ENCODE measurements at regions not wholly inside any gene's neighbourhood (a gene's known extent, or its start where the extent isn't known, plus 50 kb on each side); places are given as distances from the start of the nearest gene placed in this dataset.

DNA sequence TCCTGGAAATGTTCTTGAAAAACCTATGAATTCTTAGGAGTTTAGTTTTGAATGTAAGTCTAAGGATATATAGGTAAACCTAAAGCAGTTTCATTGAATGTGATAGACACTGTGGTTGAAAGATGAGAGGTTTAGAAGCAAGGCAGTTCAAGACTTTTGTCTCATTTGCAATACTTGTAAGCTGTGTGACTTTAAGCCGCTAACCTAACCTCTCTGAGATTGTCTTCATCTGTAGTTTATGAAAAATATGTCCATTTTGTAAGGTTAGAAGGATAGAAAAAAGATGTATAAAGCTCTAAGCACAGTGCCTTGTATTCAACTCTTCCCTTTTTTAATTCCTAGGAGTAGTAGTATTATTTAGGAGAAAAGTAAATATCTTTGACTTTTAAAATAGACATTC, 306.6 kb upstream of the ARRDC4 start:
- H4K20me1 ChIP-seq (ENCODE audit: control insufficient read depth, extremely low read depth, insufficient read depth, low read length): no peaks in the 10 kb centered on the region
- no peaks in the 10 kb centered on the region for H3K27me3 ChIP-seq (ENCODE audit: control insufficient read depth, insufficient read depth, low read length)
- H3K27ac ChIP-seq (ENCODE audit: insufficient read depth, low read length): no peak overlapping the region
- no peak overlapping the region for H3K4me2 ChIP-seq (ENCODE audit: extremely low read depth, insufficient read depth, low read length)
- H3K9me3 ChIP-seq (ENCODE audit: control insufficient read depth, insufficient read depth, low read depth, low read length): no peaks in the 10 kb centered on the region
- no peak overlapping the region for H3K9ac ChIP-seq (ENCODE audit: insufficient read depth, low read length)
- H3K79me2 ChIP-seq (ENCODE audit: control insufficient read depth, insufficient read depth, low read length): no peaks in the 10 kb centered on the region
- DNase-seq (ENCODE audit: low read depth in 2 of 2): no peak
- H3K4me3 ChIP-seq (replicated peaks in 1 of 4; ENCODE audit: control extremely low read depth in 1 of 4, insufficient read depth in 1 of 4, low read depth in 3 of 4, low read length in 4 of 4): no peak overlapping the region
- H3K4me1 ChIP-seq (ENCODE audit: control insufficient read depth, extremely low read depth, insufficient read depth, low read length): no peaks in the 10 kb centered on the region
- no peak for TF ChIP-seq EZH2 (IDR thresholded peaks at IDR 0.05; ENCODE audit: low read length, missing control alignments)
- TF ChIP-seq, protein P1, sequence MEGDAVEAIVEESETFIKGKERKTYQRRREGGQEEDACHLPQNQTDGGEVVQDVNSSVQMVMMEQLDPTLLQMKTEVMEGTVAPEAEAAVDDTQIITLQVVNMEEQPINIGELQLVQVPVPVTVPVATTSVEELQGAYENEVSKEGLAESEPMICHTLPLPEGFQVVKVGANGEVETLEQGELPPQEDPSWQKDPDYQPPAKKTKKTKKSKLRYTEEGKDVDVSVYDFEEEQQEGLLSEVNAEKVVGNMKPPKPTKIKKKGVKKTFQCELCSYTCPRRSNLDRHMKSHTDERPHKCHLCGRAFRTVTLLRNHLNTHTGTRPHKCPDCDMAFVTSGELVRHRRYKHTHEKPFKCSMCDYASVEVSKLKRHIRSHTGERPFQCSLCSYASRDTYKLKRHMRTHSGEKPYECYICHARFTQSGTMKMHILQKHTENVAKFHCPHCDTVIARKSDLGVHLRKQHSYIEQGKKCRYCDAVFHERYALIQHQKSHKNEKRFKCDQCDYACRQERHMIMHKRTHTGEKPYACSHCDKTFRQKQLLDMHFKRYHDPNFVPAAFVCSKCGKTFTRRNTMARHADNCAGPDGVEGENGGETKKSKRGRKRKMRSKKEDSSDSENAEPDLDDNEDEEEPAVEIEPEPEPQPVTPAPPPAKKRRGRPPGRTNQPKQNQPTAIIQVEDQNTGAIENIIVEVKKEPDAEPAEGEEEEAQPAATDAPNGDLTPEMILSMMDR (conservative IDR thresholded peaks at IDR 0.05 in 1 of 2, IDR thresholded peaks at IDR 0.05 in 1 of 2; ENCODE audit: low read depth in 1 of 2, low read length in 2 of 2): no peak
- H2AFZ ChIP-seq (ENCODE audit: low read length): no peak overlapping the region
- no peaks in the 10 kb centered on the region for H3K36me3 ChIP-seq (ENCODE audit: control insufficient read depth, insufficient read depth, low read length)

DNA sequence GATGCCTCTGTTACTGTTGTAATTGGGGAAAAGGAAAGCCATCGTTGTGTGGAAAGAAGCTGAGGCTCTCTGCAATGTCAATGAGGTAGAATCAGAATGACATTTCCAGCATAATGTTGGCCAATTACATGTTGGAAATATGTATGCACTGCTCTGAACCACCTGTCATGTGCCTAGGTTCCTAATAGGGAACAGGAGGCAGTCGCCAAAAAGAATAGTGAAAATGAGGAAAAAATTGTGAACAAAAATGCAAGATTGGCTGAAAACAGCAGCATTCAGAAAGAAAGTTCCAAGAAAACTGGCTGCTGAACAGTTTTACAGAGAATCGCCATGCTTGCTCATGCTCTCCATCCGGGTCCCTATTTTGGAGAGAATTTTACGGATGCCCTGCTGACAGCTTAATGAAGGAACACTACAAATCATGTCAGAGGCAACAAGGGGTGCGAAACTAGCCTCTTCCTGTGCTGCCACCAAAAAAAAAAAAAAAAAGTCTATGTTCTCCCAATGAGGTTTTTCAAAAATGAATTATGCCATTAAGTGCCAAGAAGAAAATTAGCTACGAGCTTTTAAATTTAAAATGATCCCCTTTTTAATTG, 305.9 kb upstream of the ARRDC4 start:
- Histone ChIP-seq H3K36me3 (ENCODE audit: control insufficient read depth, insufficient read depth, low read length) (no peaks in the 10 kb centered on the region), H3K4me2 (ENCODE audit: extremely low read depth, insufficient read depth, low read length) (no peak overlapping the region), H3K79me2 (ENCODE audit: control insufficient read depth, insufficient read depth, low read length) (no peaks in the 10 kb centered on the region), H4K20me1 (ENCODE audit: control insufficient read depth, extremely low read depth, insufficient read depth, low read length) (no peaks in the 10 kb centered on the region), H3K9me3 (ENCODE audit: control insufficient read depth, insufficient read depth, low read depth, low read length) (no peaks in the 10 kb centered on the region), H3K4me3 (replicated peaks in 1 of 4; ENCODE audit: control extremely low read depth in 1 of 4, insufficient read depth in 1 of 4, low read depth in 3 of 4, low read length in 4 of 4) (no peak overlapping the region), H3K27ac (ENCODE audit: insufficient read depth, low read length) (no peak overlapping the region), H3K27me3 (ENCODE audit: control insufficient read depth, insufficient read depth, low read length) (no peaks in the 10 kb centered on the region), H3K4me1 (ENCODE audit: control insufficient read depth, extremely low read depth, insufficient read depth, low read length) (no peaks in the 10 kb centered on the region), H3K9ac (ENCODE audit: insufficient read depth, low read length) (no peak overlapping the region), H2AFZ (ENCODE audit: low read length) (no peak overlapping the region)
- DNase-seq (ENCODE audit: low read depth in 2 of 2): no peak
- TF ChIP-seq, protein P1 (conservative IDR thresholded peaks at IDR 0.05 in 1 of 2, IDR thresholded peaks at IDR 0.05 in 1 of 2; ENCODE audit: low read depth in 1 of 2, low read length in 2 of 2): no peak
- TF ChIP-seq EZH2 (IDR thresholded peaks at IDR 0.05; ENCODE audit: low read length, missing control alignments): no peak

DNA sequence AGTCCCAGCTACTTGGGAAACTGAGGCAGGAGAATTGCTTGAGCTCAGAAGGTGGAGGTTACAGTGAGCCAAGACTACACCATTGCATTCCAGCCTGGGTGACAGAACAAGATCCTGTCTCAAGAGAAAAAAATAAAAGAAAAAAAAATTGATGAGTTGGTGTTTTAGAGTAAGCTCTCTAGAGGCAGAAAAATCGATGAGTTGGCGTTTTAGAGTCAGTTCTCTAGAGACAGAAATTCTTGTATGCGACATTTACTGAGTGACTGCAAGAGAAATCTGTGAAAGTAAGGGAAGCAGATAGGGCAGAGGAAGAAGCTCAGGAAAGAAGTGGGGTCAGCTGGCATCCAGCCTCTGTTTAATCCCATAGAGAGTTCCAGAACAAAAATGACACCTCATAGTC, 298.7 kb upstream of the ARRDC4 start:
- H3K9me3 ChIP-seq (ENCODE audit: control insufficient read depth, insufficient read depth, low read depth, low read length): no peaks in the 10 kb centered on the region
- H3K4me2 ChIP-seq (ENCODE audit: extremely low read depth, insufficient read depth, low read length): no peak overlapping the region
- H2AFZ ChIP-seq (ENCODE audit: low read length): no peak overlapping the region
- no peaks in the 10 kb centered on the region for H3K36me3 ChIP-seq (ENCODE audit: control insufficient read depth, insufficient read depth, low read length)
- no peak for DNase-seq (ENCODE audit: low read depth in 2 of 2)
- no peak for TF ChIP-seq EZH2 (IDR thresholded peaks at IDR 0.05; ENCODE audit: low read length, missing control alignments)
- TF ChIP-seq, protein P1 (conservative IDR thresholded peaks at IDR 0.05 in 1 of 2, IDR thresholded peaks at IDR 0.05 in 1 of 2; ENCODE audit: low read depth in 1 of 2, low read length in 2 of 2): no peak
- H3K79me2 ChIP-seq (ENCODE audit: control insufficient read depth, insufficient read depth, low read length): no peaks in the 10 kb centered on the region
- no peak overlapping the region for H3K4me3 ChIP-seq (replicated peaks in 1 of 4; ENCODE audit: control extremely low read depth in 1 of 4, insufficient read depth in 1 of 4, low read depth in 3 of 4, low read length in 4 of 4)
- no peaks in the 10 kb centered on the region for H3K4me1 ChIP-seq (ENCODE audit: control insufficient read depth, extremely low read depth, insufficient read depth, low read length)
- no peaks in the 10 kb centered on the region for H3K27me3 ChIP-seq (ENCODE audit: control insufficient read depth, insufficient read depth, low read length)
- no peaks in the 10 kb centered on the region for H4K20me1 ChIP-seq (ENCODE audit: control insufficient read depth, extremely low read depth, insufficient read depth, low read length)
- H3K9ac ChIP-seq (ENCODE audit: insufficient read depth, low read length): no peak overlapping the region
- no peak overlapping the region for H3K27ac ChIP-seq (ENCODE audit: insufficient read depth, low read length)

All from fibroblast of lung (primary cell).